Mesenchymal stem cell (in vitro differentiated cells and primary cell): ENCODE measurements at regions not wholly inside any gene's neighbourhood (a gene's known extent, or its start where the extent isn't known, plus 50 kb on each side); places are given as distances from the start of the nearest gene placed in this dataset.

Experiments
- DNase-seq: peaks from one replicate; pipeline ENCODE4 v3.0.0-alpha.2; 2013
- H2AFZ ChIP-seq: one replicate; pipeline ENCODE4 v1.6.1; 2013; ENCODE audit warnings: low read depth, mild to moderate bottlenecking, control low read depth, inconsistent platforms, low read length, moderate library complexity
- H2AK5ac ChIP-seq: 2 replicates; pipeline ENCODE4 v1.6.1; 2013; ENCODE audit warnings: low read length, moderate library complexity, mild to moderate bottlenecking, inconsistent platforms; ENCODE audit not compliant: severe bottlenecking
- H2BK120ac ChIP-seq: one replicate; pipeline ENCODE4 v1.6.1; 2013; ENCODE audit warnings: low read depth, mild to moderate bottlenecking, inconsistent platforms, low read length, moderate library complexity
- H2BK12ac ChIP-seq, 2 experiments: one replicate each; pipeline ENCODE4 v1.6.1; 2013; ENCODE audit warnings: inconsistent platforms in 2 of 2, low read length in 2 of 2, mild to moderate bottlenecking in 2 of 2, moderate library complexity in 2 of 2, control low read depth in 1 of 2
- H2BK15ac ChIP-seq: one replicate; pipeline ENCODE4 v1.6.1; 2013; ENCODE audit warnings: mild to moderate bottlenecking, low read depth, inconsistent platforms; ENCODE audit not compliant: poor library complexity, severe bottlenecking
- H2BK5ac ChIP-seq: 2 replicates; pipeline ENCODE4 v1.6.1; 2013; ENCODE audit warnings: low read depth, mild to moderate bottlenecking, low read length, control low read depth, inconsistent platforms; ENCODE audit not compliant: poor library complexity, severe bottlenecking
- H3K14ac ChIP-seq, 2 experiments: one replicate each; pipeline ENCODE4 v1.6.1; 2013; ENCODE audit warnings: inconsistent platforms in 2 of 2, low read length in 2 of 2, control low read depth in 1 of 2, mild to moderate bottlenecking in 1 of 2, moderate library complexity in 1 of 2
- H3K18ac ChIP-seq, 2 experiments: one replicate each; pipeline ENCODE4 v1.6.1; 2013; ENCODE audit warnings: inconsistent platforms in 2 of 2, low read length in 2 of 2, control low read depth in 1 of 2, low read depth in 1 of 2, mild to moderate bottlenecking in 1 of 2
- H3K23ac ChIP-seq, 2 experiments: one replicate each; pipeline ENCODE4 v1.6.1; 2013; ENCODE audit warnings: inconsistent platforms in 2 of 2, low read length in 2 of 2, mild to moderate bottlenecking in 2 of 2, moderate library complexity in 2 of 2, control low read depth in 1 of 2
- H3K27ac ChIP-seq: 2 replicates; pipeline ENCODE4 v1.5.1; 2013; ENCODE audit warnings: mild to moderate bottlenecking, moderate library complexity, low read length, control low read depth, inconsistent platforms; ENCODE audit not compliant: poor library complexity, severe bottlenecking
- H3K27me3 ChIP-seq, 2 experiments: 2 replicates each; pipeline versions ENCODE4 v1.6.1 to v1.7.0; 2013; ENCODE audit warnings: low read length in 2 of 2, mild to moderate bottlenecking in 2 of 2, moderate library complexity in 2 of 2, control low read depth in 1 of 2, inconsistent platforms in 1 of 2; ENCODE audit not compliant: control insufficient read depth in 1 of 2, insufficient read depth in 1 of 2
- H3K36me3 ChIP-seq, 2 experiments: 2 replicates each; pipeline versions ENCODE4 v1.6.1 to v1.7.0; 2013; ENCODE audit warnings: low read length in 2 of 2, control low read depth in 1 of 2, inconsistent platforms in 1 of 2, low read depth in 1 of 2, mild to moderate bottlenecking in 1 of 2; ENCODE audit not compliant: insufficient read depth in 2 of 2, control insufficient read depth in 1 of 2
- H3K4ac ChIP-seq, 2 experiments: one replicate each; pipeline ENCODE4 v1.6.1; 2013; ENCODE audit warnings: inconsistent platforms in 2 of 2, low read length in 2 of 2, mild to moderate bottlenecking in 2 of 2, moderate library complexity in 2 of 2, control low read depth in 1 of 2, low read depth in 1 of 2
- H3K4me1 ChIP-seq: 2 replicates; pipeline ENCODE4 v1.6.1; 2013; ENCODE audit warnings: low read depth, low read length, control low read depth; ENCODE audit not compliant: control insufficient read depth, insufficient read depth
- H3K4me2 ChIP-seq: 2 replicates; pipeline ENCODE4 v1.6.1; 2013; ENCODE audit warnings: low read length, mild to moderate bottlenecking, inconsistent platforms; ENCODE audit not compliant: poor library complexity, severe bottlenecking
- H3K4me3 ChIP-seq, 2 experiments: 2 replicates each; pipeline versions ENCODE4 v1.5.1 to v1.7.0; 2013; ENCODE audit warnings: low read length in 2 of 2, mild to moderate bottlenecking in 2 of 2, control low read depth in 1 of 2, low read depth in 1 of 2; ENCODE audit not compliant: insufficient read depth in 1 of 2
- H3K79me1 ChIP-seq: replicated peaks from 2 replicates; pipeline ENCODE4 v1.6.1; 2013; ENCODE audit warnings: mild to moderate bottlenecking, control low read depth, low read length, inconsistent platforms; ENCODE audit not compliant: poor library complexity, severe bottlenecking
- H3K9ac ChIP-seq: 2 replicates; pipeline ENCODE4 v1.7.0; 2013; ENCODE audit warnings: mild to moderate bottlenecking, low read length, moderate library complexity
- H3K9me3 ChIP-seq: 2 replicates; pipeline ENCODE4 v1.7.0; 2013; ENCODE audit warnings: mild to moderate bottlenecking, low read length; ENCODE audit not compliant: control insufficient read depth
- H4K8ac ChIP-seq: one replicate; pipeline ENCODE4 v1.6.1; 2013; ENCODE audit warnings: inconsistent platforms, mild to moderate bottlenecking, low read length, moderate library complexity
- H4K91ac ChIP-seq: one replicate; pipeline ENCODE4 v1.6.1; 2013; ENCODE audit warnings: mild to moderate bottlenecking, low read length, inconsistent platforms
- WGBS: methylation state at CpG from one replicate; pipeline ENCODE4 v1.1.7; 2013; ENCODE audit warnings: mixed read lengths; 5-methylcytosine and 5-hydroxymethylcytosine counted together

DNA sequence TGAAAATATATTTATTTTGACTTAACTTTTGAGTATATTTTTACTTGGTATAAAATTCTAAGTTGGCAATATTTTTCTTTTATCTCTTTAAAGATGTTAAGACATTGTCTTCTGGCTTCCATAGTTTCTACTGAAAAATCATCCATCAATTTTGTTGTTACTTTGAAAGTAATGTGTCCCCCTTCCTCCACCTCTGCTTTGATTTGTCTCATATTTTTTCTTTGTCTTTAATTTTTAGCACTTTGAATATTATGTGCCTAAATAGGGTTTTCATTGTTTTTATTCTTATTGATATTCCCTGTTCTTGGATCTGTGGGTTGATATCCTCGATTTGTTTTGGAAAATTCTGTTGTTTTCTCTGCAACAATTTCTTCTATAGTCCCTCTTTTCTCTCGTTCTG is 157.4 kb downstream of the CD47 start:
- H3K4me2 ChIP-seq: no peak overlapping the region
- H2AFZ ChIP-seq: no peak overlapping the region
- H2AK5ac ChIP-seq: no peak overlapping the region
- no peak overlapping the region for H2BK12ac ChIP-seq
- peaks cover 0 to 5% of the 10 kb centered on the region in 2 experiments for H3K27me3 ChIP-seq
- H3K9ac ChIP-seq: no peak overlapping the region
- no peaks in the 10 kb centered on the region for H3K9me3 ChIP-seq
- H3K18ac ChIP-seq: no peak overlapping the region
- H3K14ac ChIP-seq: no peak overlapping the region
- 100% methylated on average over 1 of the region's 2 CpGs for WGBS
- H3K4me3 ChIP-seq: no peak overlapping the region
- H2BK15ac ChIP-seq: no peak overlapping the region
- no peak overlapping the region for H3K4ac ChIP-seq
- H2BK5ac ChIP-seq: no peak overlapping the region
- H3K27ac ChIP-seq: no peak overlapping the region
- no peaks in the 10 kb centered on the region for H3K4me1 ChIP-seq
- no peaks in the 10 kb centered on the region for H3K36me3 ChIP-seq
- H3K79me1 ChIP-seq: no peaks in the 10 kb centered on the region
- H3K23ac ChIP-seq: no peak overlapping the region
- DNase-seq: no peak
- no peak overlapping the region for H4K8ac ChIP-seq
- no peak overlapping the region for H4K91ac ChIP-seq
- no peak overlapping the region for H2BK120ac ChIP-seq

DNA sequence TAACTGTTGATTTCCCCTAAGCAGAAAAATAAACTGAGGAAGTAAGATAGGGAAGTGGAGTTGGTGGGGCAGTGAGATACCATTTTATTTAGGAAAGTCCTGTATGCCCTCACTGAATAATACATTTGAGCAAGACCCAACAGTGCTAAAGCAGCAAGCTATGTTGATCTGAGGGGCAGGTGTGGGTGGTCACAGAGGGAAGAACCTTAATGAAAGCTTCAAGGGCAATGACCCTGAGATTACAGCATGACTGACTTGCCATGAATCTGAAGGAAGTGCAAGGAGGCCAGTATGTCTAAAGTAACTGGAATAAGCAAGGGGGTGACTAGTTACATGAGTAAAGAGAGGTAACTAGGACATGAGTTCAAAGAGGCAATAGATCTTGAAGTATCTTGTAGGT is 159.5 kb downstream of the CD47 start:
- no peak overlapping the region for H2AK5ac ChIP-seq
- H3K14ac ChIP-seq: no peak overlapping the region
- no peak overlapping the region for H2AFZ ChIP-seq
- H3K4me1 ChIP-seq: peaks cover 6% of the 10 kb centered on the region
- H3K79me1 ChIP-seq: no peaks in the 10 kb centered on the region
- H3K27me3 ChIP-seq: peaks cover 0 to 5% of the 10 kb centered on the region in 2 experiments
- H4K8ac ChIP-seq: no peak overlapping the region
- no peaks in the 10 kb centered on the region for H3K36me3 ChIP-seq
- H3K27ac ChIP-seq: no peak overlapping the region
- H2BK5ac ChIP-seq: no peak overlapping the region
- no peak overlapping the region for H2BK120ac ChIP-seq
- no peak overlapping the region for H2BK12ac ChIP-seq
- H3K4ac ChIP-seq: no peak overlapping the region
- H3K9me3 ChIP-seq: no peaks in the 10 kb centered on the region
- H3K9ac ChIP-seq: no peak overlapping the region
- no peak overlapping the region for H3K4me3 ChIP-seq
- no peak overlapping the region for H3K23ac ChIP-seq
- no peak for DNase-seq
- H3K18ac ChIP-seq: no peak overlapping the region
- no peak overlapping the region for H2BK15ac ChIP-seq
- peak overlapping the region; percentile 39 for H4K91ac ChIP-seq
- no peak overlapping the region for H3K4me2 ChIP-seq

- Histone ChIP-seq H3K14ac (no peak overlapping the region), H4K8ac (no peak overlapping the region), H3K36me3 (no peaks in the 10 kb centered on the region), H2BK12ac (no peak overlapping the region), H4K91ac (no peak overlapping the region), H3K23ac (no peak overlapping the region), H3K4me1 (peaks cover 6% of the 10 kb centered on the region), H3K4me3 (no peak overlapping the region), H2AFZ (no peak overlapping the region), H3K9ac (no peak overlapping the region), H2BK5ac (no peak overlapping the region), H2BK15ac (no peak overlapping the region), H3K9me3 (no peaks in the 10 kb centered on the region), H2AK5ac (no peak overlapping the region), H3K4ac (no peak overlapping the region), H3K27me3 (peaks cover 3 to 5% of the 10 kb centered on the region in 2 experiments), H3K18ac (no peak overlapping the region), H3K79me1 (no peaks in the 10 kb centered on the region), H3K27ac (no peak overlapping the region), H3K4me2 (no peak overlapping the region), H2BK120ac (no peak overlapping the region)
- no peak for DNase-seq
- 98% methylated on average over 3 of the region's 3 CpGs for WGBS
Measured at GRCh38 chr3:107929088-107929487, 161.7 kb downstream of the CD47 start.

- H3K18ac ChIP-seq: no peak overlapping the region
- peak overlapping the region; percentile 85 for H3K4me2 ChIP-seq
- H2BK12ac ChIP-seq: no peak overlapping the region
- H3K36me3 ChIP-seq: no peaks in the 10 kb centered on the region
- no peak overlapping the region for H3K4ac ChIP-seq
- H2AK5ac ChIP-seq: no peak overlapping the region
- DNase-seq: peak; percentile 38
- H3K4me3 ChIP-seq: peak overlapping the region; percentile 67 to 83
- H4K91ac ChIP-seq: no peak overlapping the region
- no peaks in the 10 kb centered on the region for H3K9me3 ChIP-seq
- no peak overlapping the region for H3K27ac ChIP-seq
- 8% methylated on average over 8 of the region's 8 CpGs for WGBS
- H3K9ac ChIP-seq: peak overlapping the region; percentile 81
- H2BK15ac ChIP-seq: no peak overlapping the region
- peaks cover 5 to 7% of the 10 kb centered on the region in 2 experiments for H3K27me3 ChIP-seq
- no peak overlapping the region for H2BK5ac ChIP-seq
- no peak overlapping the region for H3K23ac ChIP-seq
- peaks cover 6% of the 10 kb centered on the region for H3K4me1 ChIP-seq
- H2AFZ ChIP-seq: peak overlapping the region; percentile 68
- H4K8ac ChIP-seq: no peak overlapping the region
- H3K14ac ChIP-seq: no peak overlapping the region
- no peaks in the 10 kb centered on the region for H3K79me1 ChIP-seq
- H2BK120ac ChIP-seq: no peak overlapping the region
Measured at GRCh38 chr3:107928084-107928445, 162.8 kb downstream of the CD47 start.
